A673 (cell line): ENCODE measurements at regions not wholly inside any gene's neighbourhood (a gene's known extent, or its start where the extent isn't known, plus 50 kb on each side); places are given as distances from the start of the nearest gene placed in this dataset.

Source experiments
- BruUV-seq: library from RNA; stranded (reverse); fragments of 400-500 nt; replicated peaks from 2 replicates; lab custom pipeline; 2021; lab: Mats Ljungman, UMichigan
- CTCF ChIA-PET: fragments of 300-600 bp; sonication (Branson Sonifier 250); formaldehyde crosslinking; loops from one replicate; lab custom pipeline; 2022; ENCODE audit warnings: antibody characterized with exemption; lab: Charles Lee
- POLR2A ChIA-PET: fragments of 300-600 bp; sonication (Branson Sonifier 250); formaldehyde crosslinking; loops from one replicate; lab custom pipeline; 2022; ENCODE audit warnings: antibody characterized with exemption; ENCODE audit not compliant: low non-redundant PET; lab: Charles Lee
- DNase-seq: peaks from one replicate; pipeline ENCODE4 v3.0.0-alpha.2; 2015; ENCODE audit warnings: low spot score
- H3K27ac ChIP-seq: fragments of 200-600 bp; sonication (generic); 2 replicates; pipeline ENCODE4 v1.5.1; 2016; ENCODE audit warnings: mixed run types, low read depth, mild to moderate bottlenecking, mixed read lengths, antibody characterized with exemption, low read length; ENCODE audit not compliant: poor library complexity, severe bottlenecking
- H3K27me3 ChIP-seq: fragments of 200-600 bp; sonication (generic); replicated peaks from 2 replicates; pipeline ENCODE4 v1.6.1; 2017; ENCODE audit warnings: mixed run types, low read depth, mild to moderate bottlenecking, mixed read lengths, antibody characterized with exemption, low read length; ENCODE audit not compliant: insufficient read depth, poor library complexity
- H3K36me3 ChIP-seq: fragments of 200-600 bp; sonication (generic); 2 replicates; pipeline ENCODE4 v1.6.1; 2016; ENCODE audit warnings: mixed run types, mild to moderate bottlenecking, mixed read lengths, antibody characterized with exemption, low read length; ENCODE audit not compliant: insufficient read depth, poor library complexity, severe bottlenecking
- H3K4me1 ChIP-seq: fragments of 200-600 bp; sonication (generic); 2 replicates; pipeline ENCODE4 v1.6.1; 2017; ENCODE audit warnings: mixed run types, mild to moderate bottlenecking, mixed read lengths, antibody characterized with exemption, low read length; ENCODE audit not compliant: insufficient read depth, poor library complexity, severe bottlenecking
- H3K4me3 ChIP-seq: fragments of 200-600 bp; sonication (generic); 2 replicates; pipeline ENCODE4 v1.5.1; 2016; ENCODE audit warnings: low read depth, mixed run types, mild to moderate bottlenecking, mixed read lengths, low read length; ENCODE audit not compliant: poor library complexity, severe bottlenecking
- H3K9me3 ChIP-seq: fragments of 200-600 bp; sonication (generic); 2 replicates; pipeline ENCODE4 v1.6.1; 2016; ENCODE audit warnings: mixed run types, low read depth, mild to moderate bottlenecking, mixed read lengths, antibody characterized with exemption, low read length; ENCODE audit not compliant: poor library complexity, severe bottlenecking
- EZH2 ChIP-seq: fragments of 200-600 bp; sonication (generic); IDR thresholded peaks from 2 replicates; pipeline ENCODE4 v1.6.1; 2017; ENCODE audit warnings: borderline replicate concordance, low read depth, mild to moderate bottlenecking, mixed read lengths, antibody characterized with exemption, low read length; ENCODE audit not compliant: poor library complexity, severe bottlenecking
- intact Hi-C: fragments of 100-400 bp; cut with micrococcal nuclease; formaldehyde crosslinking; loops from one replicate; pipeline ENCODE4 v1.10.0; 2022; ENCODE audit not compliant: unreplicated experiment
- TF ChIP-seq, protein P1 (sequence below): fragments of 300-800, 200-600 bp; sonication (generic); conservative IDR thresholded peaks from 2 replicates; pipeline ENCODE4 v1.5.1; 2017; ENCODE audit warnings: low read depth, mild to moderate bottlenecking, antibody characterized with exemption, low read length, moderate library complexity, mixed read lengths

DNA sequence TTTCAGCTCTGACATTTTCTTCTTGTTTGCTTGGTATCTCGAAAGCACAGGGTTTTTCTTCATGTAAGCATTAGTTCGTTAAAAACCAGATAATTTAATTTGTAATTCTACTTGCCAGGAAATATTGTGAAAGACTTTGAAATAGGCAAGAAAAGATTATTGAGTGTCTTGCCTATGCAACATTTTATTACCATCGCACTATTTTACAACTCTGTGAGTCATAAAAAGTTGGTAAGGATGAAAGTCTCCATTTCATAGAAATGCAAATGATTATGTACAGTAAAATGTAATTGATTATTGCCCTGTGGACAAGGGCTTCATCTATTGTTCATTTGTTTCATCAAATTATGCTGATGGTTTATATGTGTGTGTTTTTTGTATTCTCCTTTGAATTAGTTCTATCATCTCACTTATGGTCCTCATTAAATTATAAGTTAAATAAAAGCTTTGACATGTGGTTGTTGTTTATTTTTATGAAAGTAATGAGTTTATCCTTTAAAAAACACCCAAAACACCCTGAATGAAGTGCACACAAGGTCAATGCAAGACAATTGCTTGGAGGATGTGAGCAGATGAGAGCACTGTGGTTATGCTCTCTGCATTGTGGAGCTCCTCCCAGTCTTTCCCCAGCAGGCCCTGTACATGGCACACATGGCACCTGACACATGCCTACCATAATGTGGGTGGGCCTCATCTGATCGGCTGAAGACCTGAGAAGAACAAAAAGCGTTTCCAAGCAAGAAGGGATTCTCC, 230.8 kb downstream of the CXCL12 start:
- H3K4me3 ChIP-seq, result no peak overlapping the region
- POLR2A ChIA-PET, result no interaction called here
- H3K4me1 ChIP-seq, result no peaks in the 10 kb centered on the region
- intact Hi-C loops, result no loop called here
- H3K27ac ChIP-seq, result no peak overlapping the region
- TF ChIP-seq EZH2, result no peak
- TF ChIP-seq, protein P1, sequence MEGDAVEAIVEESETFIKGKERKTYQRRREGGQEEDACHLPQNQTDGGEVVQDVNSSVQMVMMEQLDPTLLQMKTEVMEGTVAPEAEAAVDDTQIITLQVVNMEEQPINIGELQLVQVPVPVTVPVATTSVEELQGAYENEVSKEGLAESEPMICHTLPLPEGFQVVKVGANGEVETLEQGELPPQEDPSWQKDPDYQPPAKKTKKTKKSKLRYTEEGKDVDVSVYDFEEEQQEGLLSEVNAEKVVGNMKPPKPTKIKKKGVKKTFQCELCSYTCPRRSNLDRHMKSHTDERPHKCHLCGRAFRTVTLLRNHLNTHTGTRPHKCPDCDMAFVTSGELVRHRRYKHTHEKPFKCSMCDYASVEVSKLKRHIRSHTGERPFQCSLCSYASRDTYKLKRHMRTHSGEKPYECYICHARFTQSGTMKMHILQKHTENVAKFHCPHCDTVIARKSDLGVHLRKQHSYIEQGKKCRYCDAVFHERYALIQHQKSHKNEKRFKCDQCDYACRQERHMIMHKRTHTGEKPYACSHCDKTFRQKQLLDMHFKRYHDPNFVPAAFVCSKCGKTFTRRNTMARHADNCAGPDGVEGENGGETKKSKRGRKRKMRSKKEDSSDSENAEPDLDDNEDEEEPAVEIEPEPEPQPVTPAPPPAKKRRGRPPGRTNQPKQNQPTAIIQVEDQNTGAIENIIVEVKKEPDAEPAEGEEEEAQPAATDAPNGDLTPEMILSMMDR, result no peak
- CTCF ChIA-PET, result no interaction called here
- no peaks in the 10 kb centered on the region for H3K36me3 ChIP-seq
- peaks cover 12% of the 10 kb centered on the region for H3K9me3 ChIP-seq
- no peak for DNase-seq
- BruUV-seq, result no TSS peak
- H3K27me3 ChIP-seq, result no peaks in the 10 kb centered on the region

GRCh38 chr10:44143556-44143955, 241.3 kb downstream of the CXCL12 start:
- Histone ChIP-seq H3K27me3 (no peaks in the 10 kb centered on the region), H3K36me3 (no peaks in the 10 kb centered on the region), H3K4me3 (no peak overlapping the region), H3K4me1 (no peaks in the 10 kb centered on the region), H3K9me3 (no peaks in the 10 kb centered on the region), H3K27ac (no peak overlapping the region)
- ChIA-PET POLR2A (no interaction called here), CTCF (no interaction called here)
- BruUV-seq, result no TSS peak
- DNase-seq, result no peak
- intact Hi-C loops, result no loop called here
- no peak for TF ChIP-seq EZH2
- TF ChIP-seq, protein P1, result no peak

- intact Hi-C loops, result no loop called here
- TF ChIP-seq EZH2, result no peak
- TF ChIP-seq, protein P1, result no peak
- ChIA-PET CTCF (no interaction called here), POLR2A (interaction anchor here (0.6 kb wide), 1 partner anchor 394 kb away, joined by 3 read pairs; no protein-coding TSS in a partner anchor)
- Histone ChIP-seq H3K4me3 (no peak overlapping the region), H3K4me1 (no peaks in the 10 kb centered on the region), H3K9me3 (peaks cover 5% of the 10 kb centered on the region), H3K27ac (no peak overlapping the region), H3K36me3 (no peaks in the 10 kb centered on the region), H3K27me3 (no peaks in the 10 kb centered on the region)
- BruUV-seq, result no TSS peak
- DNase-seq, result no peak
These were observed 252.3 kb downstream of the CXCL12 start for GRCh38 chr10:44132361-44133289.
